ENCODE measurements at regions not wholly inside any gene's neighbourhood (a gene's known extent, or its start where the extent isn't known, plus 50 kb on each side); places are given as distances from the start of the nearest gene placed in this dataset.
"Not testable (repeated sequence)": the region's sequence is repeated elsewhere in the genome, so short reads cannot be mapped to it uniquely, and the experiment has no call there.

DNA sequence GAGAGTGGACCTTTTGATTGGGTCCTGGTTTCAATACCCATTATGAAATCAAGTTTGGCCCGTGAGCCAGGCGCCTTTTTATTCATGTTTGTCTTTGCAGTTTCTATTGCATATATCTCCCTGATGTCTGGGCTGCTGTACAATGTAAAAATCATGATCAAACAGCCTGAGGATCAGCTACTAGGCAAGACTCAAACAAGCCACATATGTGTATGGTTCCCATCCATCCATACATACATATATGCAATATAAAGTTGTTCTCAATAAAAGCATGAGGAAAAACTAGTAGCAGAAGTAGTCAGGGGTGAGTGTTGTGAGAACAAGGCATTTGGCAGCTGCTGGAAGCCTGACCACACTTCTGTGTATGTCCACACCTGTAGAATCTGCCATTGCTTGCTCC, 562.4 kb upstream of the USP24 start:
- intact Hi-C loops (cut with DNase I): no loop called here
- no peak for DNase-seq (ENCODE audit: low spot score)

DNA sequence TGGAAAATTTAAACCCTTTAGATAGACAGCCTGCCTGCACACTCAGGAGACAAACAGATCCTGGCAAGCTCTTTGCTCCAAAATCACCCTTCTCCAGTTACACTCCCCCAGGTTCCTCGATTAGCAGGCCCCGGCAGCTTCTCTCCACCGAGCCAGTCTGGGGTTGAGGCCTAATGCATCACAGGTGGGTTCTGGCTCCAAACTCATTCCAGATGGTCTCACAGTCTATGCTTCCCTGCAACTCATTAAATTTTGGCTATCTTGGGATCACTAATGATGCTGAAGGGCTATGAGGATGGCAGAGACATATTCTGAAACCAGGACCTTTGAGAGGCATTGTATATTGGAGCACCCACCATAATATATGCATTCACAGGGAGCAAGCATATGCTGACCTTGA, 559.8 kb upstream of the USP24 start:
- DNase-seq (ENCODE audit: low spot score): no peak
- intact Hi-C loops (cut with DNase I): no loop called here

- no peak for DNase-seq (ENCODE audit: low spot score)
- intact Hi-C loops (cut with DNase I): no loop called here
These were observed 559.3 kb upstream of the USP24 start for GRCh38 chr1:55774446-55774845.

GRCh38 chr1:55773211-55773940, 558.2 kb upstream of the USP24 start:
- intact Hi-C loops (cut with DNase I): no loop called here
- DNase-seq (ENCODE audit: low spot score): no peak

GRCh38 chr1:55768327-55768952, 553.3 kb upstream of the USP24 start:
- intact Hi-C loops (cut with DNase I): no loop called here
- DNase-seq (ENCODE audit: low spot score): no peak

GRCh38 chr1:55767171-55767570, 552.0 kb upstream of the USP24 start:
- intact Hi-C loops (cut with DNase I): no loop called here
- DNase-seq (ENCODE audit: low spot score): no peak

DNA sequence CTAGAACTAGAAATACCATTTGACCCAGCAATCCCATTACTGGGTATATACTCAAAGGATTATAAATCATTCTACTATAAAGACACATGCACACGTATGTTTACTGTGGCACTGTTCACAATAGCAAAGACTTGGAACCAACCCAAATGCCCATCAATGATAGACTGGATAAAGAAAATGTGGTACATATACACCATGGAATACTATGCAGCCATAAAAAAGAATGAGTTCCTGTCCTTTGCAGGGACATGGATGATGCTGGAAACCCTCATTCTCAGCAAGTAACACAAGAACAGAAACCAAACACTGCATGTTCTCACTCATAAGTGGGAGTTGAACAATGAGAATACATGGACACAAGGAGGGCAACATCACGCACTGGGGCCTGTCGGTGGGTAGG, 550.3 kb upstream of the USP24 start:
- DNase-seq (ENCODE audit: low spot score); intact Hi-C loops (cut with DNase I): not testable (repeated sequence)

GRCh38 chr1:55751776-55752175, 536.6 kb upstream of the USP24 start:
- intact Hi-C loops (cut with DNase I): no loop called here

DNA sequence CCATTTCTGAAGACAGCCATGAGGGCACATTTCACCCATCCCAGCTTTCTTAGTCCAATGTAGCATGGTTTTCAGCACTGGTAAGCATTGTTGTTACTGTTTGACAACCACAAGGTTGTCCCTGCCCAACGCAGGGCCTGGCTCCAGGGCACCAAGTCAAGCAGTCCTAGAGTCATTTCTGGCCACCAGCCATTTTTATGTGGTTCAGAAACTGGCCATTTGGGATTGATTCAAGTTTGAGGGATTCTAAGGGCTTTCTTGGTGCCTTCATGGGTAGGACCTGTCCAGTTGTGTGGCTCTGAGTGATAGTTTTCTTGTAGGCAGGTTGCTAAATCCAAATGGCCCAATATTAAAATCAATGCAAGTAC, 535.4 kb upstream of the USP24 start:
- no peak for DNase-seq (ENCODE audit: low spot score)
- intact Hi-C loops (cut with DNase I): no loop called here

More at GRCh38 chr1:55751776-55752175, 536.6 kb upstream of the USP24 start:
- no peak for DNase-seq (ENCODE audit: low spot score)

GRCh38 chr1:55749975-55750627, 534.9 kb upstream of the USP24 start:
- intact Hi-C loops (cut with DNase I): no loop called here
- DNase-seq (ENCODE audit: low spot score): no peak

- DNase-seq (ENCODE audit: low spot score): no peak
- intact Hi-C loops (cut with DNase I): no loop called here
These were observed 532.3 kb upstream of the USP24 start for GRCh38 chr1:55747408-55747841.

GRCh38 chr1:55746710-55747109, 531.5 kb upstream of the USP24 start:
- intact Hi-C loops (cut with DNase I): no loop called here

GRCh38 chr1:55741516-55741915, 526.4 kb upstream of the USP24 start:
- no peak for DNase-seq (ENCODE audit: low spot score)
- intact Hi-C loops (cut with DNase I): no loop called here

More at GRCh38 chr1:55746710-55747109, 531.5 kb upstream of the USP24 start:
- no peak for DNase-seq (ENCODE audit: low spot score)

GRCh38 chr1:55735106-55735505, 519.9 kb upstream of the USP24 start:
- intact Hi-C loops (cut with DNase I): no loop called here
- DNase-seq (ENCODE audit: low spot score): no peak

DNA sequence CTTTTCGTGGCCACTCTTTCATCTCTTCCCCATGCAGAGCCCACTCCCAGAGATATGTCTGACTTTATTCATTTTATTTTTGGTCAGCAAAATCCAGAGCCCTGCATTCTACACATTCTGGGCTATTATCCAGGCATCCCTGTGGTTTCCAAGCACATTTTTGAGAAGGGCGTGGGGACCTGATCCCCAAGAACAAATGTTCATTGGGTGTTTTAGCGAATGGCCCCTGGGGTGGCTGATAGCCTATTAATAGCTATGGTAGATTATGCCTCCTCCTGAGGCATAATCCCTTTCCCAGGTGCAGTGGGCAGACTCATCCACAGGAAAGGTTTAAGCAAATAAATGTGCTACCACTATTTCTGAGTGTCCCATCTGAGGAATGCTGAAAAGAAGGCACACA, 511.8 kb upstream of the USP24 start:
- intact Hi-C loops (cut with DNase I): no loop called here
- no peak for DNase-seq (ENCODE audit: low spot score)

DNA sequence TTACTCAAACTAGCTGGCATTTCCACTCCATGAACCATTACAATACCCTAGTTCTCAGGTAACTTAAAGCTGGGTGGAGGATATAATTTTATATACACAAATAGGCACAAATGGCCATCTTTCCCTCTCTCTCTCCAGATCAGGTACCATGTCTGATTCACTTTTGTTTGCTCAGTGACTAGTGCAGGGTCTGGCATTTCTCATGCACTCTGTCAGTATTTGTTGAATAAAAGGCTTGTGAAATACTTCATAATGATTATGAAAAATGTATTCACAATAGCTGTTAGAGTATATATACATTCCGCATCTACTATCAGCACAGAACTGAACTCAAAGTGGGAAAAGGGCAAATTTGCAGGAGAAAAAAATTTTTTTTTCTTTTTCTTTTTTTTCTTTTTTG, 510.2 kb upstream of the USP24 start:
- no peak for DNase-seq (ENCODE audit: low spot score)
- intact Hi-C loops (cut with DNase I): no loop called here

GRCh38 chr1:55724551-55725325, 509.6 kb upstream of the USP24 start:
- intact Hi-C loops (cut with DNase I): no loop called here
- no peak for DNase-seq (ENCODE audit: low spot score)

GRCh38 chr1:55723001-55723400, 507.8 kb upstream of the USP24 start:
- DNase-seq (ENCODE audit: low spot score): no peak
- intact Hi-C loops (cut with DNase I): no loop called here

- intact Hi-C loops (cut with DNase I): no loop called here
- no peak for DNase-seq (ENCODE audit: low spot score)
These were observed 505.1 kb upstream of the USP24 start for GRCh38 chr1:55720261-55720660.

Measured in cardiac septum (tissue), 1 donor.